ENCODE measurements at regions not wholly inside any gene's neighbourhood (a gene's known extent, or its start where the extent isn't known, plus 50 kb on each side); places are given as distances from the start of the nearest gene placed in this dataset.
A peak's percentile ranks its signal among the peaks of the same experiment; 100 is the strongest.
"Not testable (repeated sequence)": the region's sequence is repeated elsewhere in the genome, so short reads cannot be mapped to it uniquely, and the experiment has no call there.

GRCh38 chr10:91005276-91005675, 84.4 kb upstream of the ANKRD1 start:
- DNase-seq: not testable (repeated sequence)

DNA sequence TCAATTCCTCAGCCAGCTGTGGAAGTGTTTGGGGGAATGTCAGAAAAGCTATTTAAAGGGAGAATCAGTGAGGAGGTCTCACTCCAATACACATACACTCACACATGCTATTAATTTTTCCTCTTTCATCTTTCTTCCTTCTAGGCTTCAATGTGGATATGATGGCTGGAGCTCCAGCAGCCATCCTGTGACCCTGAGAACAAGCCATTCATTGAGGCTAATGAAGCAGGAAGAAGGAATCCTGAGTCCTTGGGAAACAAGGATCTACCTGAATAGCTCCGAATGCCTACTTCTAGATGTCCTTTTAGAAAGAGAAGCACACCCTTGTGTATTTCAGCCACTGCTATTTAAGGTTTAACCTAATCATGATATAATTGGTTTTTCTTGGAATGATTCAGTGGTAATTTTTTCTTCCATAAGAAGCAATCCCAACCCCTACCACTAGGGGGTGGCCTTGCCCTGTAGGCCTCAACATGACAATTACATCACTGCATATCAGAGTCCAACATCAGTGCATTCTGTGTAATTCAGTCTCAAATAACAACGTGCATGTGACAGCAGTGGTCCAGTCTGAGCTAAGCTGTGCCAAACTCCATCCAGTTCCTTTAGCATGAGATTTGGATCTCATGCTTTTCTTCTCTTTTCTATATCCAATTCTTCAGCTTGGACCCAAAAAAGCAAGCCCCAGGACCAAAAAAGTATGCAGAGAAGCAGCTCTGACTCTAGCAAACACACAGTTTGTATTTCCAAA, 85.3 kb upstream of the ANKRD1 start:
- peak; percentile 60 for DNase-seq

- no peak for DNase-seq
These were observed 86.0 kb upstream of the ANKRD1 start for GRCh38 chr10:91006752-91007346.

- DNase-seq: no peak
These were observed 86.8 kb upstream of the ANKRD1 start for GRCh38 chr10:91007655-91008054.

GRCh38 chr10:91009121-91009520, 88.2 kb upstream of the ANKRD1 start:
- no peak for DNase-seq

- DNase-seq: no peak
These were observed 90.1 kb upstream of the ANKRD1 start for GRCh38 chr10:91010952-91011351.

- no peak for DNase-seq
These were observed 91.6 kb upstream of the ANKRD1 start for GRCh38 chr10:91012502-91012901.

- DNase-seq: no peak
These were observed 93.1 kb upstream of the ANKRD1 start for GRCh38 chr10:91013985-91014384.

GRCh38 chr10:91017198-91017597, 96.3 kb upstream of the ANKRD1 start:
- DNase-seq: no peak

- DNase-seq: no peak
These were observed 101.0 kb upstream of the ANKRD1 start for GRCh38 chr10:91021901-91022300.

GRCh38 chr10:91022390-91022789, 101.5 kb upstream of the ANKRD1 start:
- no peak for DNase-seq

GRCh38 chr10:91022924-91023699, 102.2 kb upstream of the ANKRD1 start:
- no peak for DNase-seq

GRCh38 chr10:91023700-91024398, 103.0 kb upstream of the ANKRD1 start:
- DNase-seq: no peak

DNA sequence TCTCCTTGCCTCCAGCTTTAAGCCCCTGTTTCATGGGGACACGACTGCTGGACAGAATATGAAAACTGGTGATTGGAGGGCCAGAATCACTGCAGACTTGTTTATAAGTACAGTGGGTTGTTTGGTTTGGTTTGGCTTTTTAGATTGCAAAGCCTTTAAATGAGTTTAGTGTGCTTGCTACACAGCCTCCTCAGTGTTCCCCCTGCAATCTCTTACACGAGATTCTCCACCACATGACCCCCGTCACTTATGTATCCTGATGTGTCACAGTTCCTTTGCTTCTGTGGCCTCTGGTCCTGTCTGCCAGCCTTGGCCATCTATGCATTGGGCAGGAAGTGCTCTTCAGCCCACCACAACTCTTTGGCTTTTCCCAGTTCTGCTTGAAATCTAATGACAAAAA, 103.7 kb upstream of the ANKRD1 start:
- no peak for DNase-seq

- no peak for DNase-seq
These were observed 111.8 kb upstream of the ANKRD1 start for GRCh38 chr10:91032611-91033206.

- DNase-seq: no peak
These were observed 112.5 kb upstream of the ANKRD1 start for GRCh38 chr10:91033324-91033950.

DNA sequence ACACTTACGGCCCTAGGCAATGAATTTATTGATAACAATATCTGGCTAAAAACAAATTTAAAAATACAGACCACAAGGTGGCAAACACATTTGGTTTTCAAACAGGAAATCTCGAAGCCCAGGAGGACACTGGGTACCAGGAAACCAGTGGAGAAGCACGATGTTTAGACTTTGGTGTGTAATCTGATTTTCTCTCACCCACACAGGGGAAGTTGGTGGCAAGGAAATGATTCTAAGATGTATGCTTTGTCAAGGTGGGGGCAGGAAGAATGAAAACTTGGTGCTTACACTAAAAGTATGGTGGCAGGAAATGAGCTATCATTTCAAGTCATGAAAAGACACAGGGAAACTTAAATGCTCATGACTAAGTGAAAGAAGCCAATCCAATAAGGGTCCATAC, 113.2 kb upstream of the ANKRD1 start:
- DNase-seq: no peak

GRCh38 chr10:91034494-91035159, 113.7 kb upstream of the ANKRD1 start:
- DNase-seq: no peak

DNA sequence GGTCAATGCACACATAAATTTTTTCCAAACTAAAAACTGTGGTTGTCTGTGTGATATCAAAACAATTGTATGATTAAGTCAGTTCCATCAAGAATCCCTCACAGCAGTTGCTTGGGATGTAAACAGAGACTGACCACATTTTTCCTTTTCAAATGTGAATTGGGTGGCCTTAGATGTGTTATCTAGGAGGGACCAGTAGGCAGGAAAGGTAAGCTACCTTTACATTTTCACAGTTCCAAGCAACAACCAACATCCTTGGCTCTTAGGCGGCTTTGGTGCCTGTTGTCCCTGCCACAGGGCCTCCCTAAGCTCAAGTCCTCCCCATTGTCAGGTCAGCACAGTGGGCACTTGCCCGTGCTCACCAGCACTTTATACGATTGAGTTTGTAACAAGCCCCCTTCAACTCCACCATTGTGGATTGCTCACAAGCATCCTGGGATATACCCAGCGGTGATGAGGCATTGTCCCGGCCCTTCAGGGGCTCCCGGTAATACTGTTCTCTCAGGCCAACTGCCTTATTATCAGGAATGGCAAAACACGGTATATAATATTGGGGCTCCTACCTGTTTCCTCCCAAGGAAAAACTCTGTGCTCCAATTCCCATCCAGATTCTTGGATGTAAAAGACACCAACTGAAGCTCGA, 114.9 kb upstream of the ANKRD1 start:
- no peak for DNase-seq

DNA sequence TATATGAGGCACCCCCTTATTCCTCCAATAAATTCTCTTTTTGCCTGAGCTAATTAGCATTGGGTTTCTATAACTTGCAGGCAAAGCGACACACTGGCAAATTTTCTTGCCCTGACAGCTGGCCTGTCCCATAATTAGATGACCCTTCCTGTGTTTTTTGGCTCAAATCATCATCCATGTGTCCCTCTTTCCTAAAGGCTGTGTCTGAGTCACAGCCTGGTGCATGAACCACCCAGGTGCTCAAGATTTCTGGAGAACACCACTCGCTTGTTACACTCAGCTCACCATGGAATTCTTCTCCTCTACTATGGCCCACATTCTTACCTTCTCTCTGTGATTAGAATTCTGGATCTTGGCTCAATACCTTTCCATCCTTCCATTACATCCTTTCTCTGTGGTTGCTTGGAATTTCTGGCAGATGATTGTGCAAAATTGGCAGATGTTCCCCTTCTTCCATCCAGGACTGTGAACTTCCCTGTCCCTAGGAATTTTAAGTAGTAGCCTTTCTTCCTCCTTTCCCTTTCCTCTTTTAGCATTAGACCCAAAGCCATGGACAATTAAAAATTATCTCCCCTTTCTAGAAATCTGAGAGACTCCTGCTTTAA, 116.0 kb upstream of the ANKRD1 start:
- no peak for DNase-seq

- no peak for DNase-seq
These were observed 118.1 kb upstream of the ANKRD1 start for GRCh38 chr10:91038971-91039370.
